HG03575 (cell line): ENCODE measurements at regions not wholly inside any gene's neighbourhood (a gene's known extent, or its start where the extent isn't known, plus 50 kb on each side); places are given as distances from the start of the nearest gene placed in this dataset.
"Not testable (repeated sequence)": the region's sequence is repeated elsewhere in the genome, so short reads cannot be mapped to it uniquely, and the experiment has no call there.

Experiments used
- ATAC-seq: cut with Tn5 transposase; IDR thresholded peaks from one replicate; pipeline ENCODE4 v1.9.1; 2021; ENCODE audit not compliant: unreplicated experiment, insufficient number of reproducible peaks, low FRiP score; ENCODE audit errors: extremely low read depth

GRCh38 chr12:73599268-73599667 is 938.4 kb upstream of the ATXN7L3B start:
- no peak for ATAC-seq

DNA sequence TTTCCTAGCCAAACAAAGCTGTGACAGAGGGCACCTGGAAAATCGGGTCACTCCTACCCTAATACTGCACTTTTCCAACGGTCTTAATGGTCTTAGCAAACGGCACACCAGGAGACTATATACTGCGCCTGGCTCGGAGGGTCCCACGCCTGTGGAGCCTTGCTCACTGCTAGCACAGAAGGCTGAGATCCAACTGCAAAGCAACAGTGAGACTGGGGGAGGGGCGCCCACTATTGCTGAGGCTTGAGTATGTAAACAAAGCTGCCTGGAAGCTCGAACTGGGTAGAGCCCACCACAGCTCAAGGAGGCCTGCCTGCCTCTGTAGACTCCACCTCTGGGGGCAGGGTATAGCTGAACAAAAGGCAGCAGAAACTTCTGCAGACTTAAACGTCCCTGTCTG is 931.7 kb upstream of the ATXN7L3B start:
- ATAC-seq: not testable (repeated sequence)

- ATAC-seq: no peak
These were observed 925.1 kb upstream of the ATXN7L3B start for GRCh38 chr12:73612551-73612950.

- ATAC-seq: no peak
These were observed 914.2 kb upstream of the ATXN7L3B start for GRCh38 chr12:73623421-73623820.

- no peak for ATAC-seq
These were observed 912.4 kb upstream of the ATXN7L3B start for GRCh38 chr12:73625226-73625625.

GRCh38 chr12:73629171-73629570 is 908.5 kb upstream of the ATXN7L3B start:
- ATAC-seq: no peak

GRCh38 chr12:73629893-73630831 is 907.5 kb upstream of the ATXN7L3B start:
- ATAC-seq: no peak

DNA sequence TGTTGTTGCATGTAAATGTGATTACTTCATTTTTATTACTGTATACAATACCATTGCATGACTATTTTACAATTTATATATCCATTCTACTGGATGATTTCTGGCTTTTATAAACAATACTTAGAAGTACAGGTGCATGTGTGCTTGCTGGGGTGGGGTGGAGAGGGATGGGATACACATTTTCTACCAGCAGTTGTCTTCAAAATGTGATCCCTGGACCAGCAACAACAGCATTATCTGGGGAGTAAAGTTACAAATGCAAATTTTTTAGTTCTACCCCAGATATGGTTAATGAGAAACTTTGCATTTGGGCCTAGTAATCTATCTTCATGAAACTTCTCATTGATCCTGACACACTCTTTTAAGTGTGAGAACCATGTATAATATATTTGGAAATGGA is 905.4 kb upstream of the ATXN7L3B start:
- ATAC-seq: no peak

DNA sequence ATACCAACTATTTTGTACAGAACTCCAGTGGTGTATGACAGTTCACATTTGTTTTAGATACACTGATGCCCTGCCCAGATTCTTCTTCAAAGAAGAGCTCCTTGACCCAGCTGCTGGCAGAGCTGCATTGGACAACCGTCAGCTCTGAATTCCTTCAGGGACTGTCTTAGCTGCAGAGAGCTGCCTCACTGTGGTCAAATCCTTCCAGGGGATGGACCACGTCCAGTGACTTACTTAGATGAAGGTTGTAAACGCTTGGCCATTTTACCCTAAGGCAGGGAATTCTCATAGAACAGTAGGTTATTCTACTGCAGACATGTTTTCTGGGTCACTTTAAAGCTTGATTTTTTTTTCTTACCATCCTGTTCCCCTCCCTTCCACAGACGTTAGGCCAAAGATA is 905.0 kb upstream of the ATXN7L3B start:
- ATAC-seq: no peak

GRCh38 chr12:73639397-73639796 is 898.2 kb upstream of the ATXN7L3B start:
- not testable (repeated sequence) for ATAC-seq

DNA sequence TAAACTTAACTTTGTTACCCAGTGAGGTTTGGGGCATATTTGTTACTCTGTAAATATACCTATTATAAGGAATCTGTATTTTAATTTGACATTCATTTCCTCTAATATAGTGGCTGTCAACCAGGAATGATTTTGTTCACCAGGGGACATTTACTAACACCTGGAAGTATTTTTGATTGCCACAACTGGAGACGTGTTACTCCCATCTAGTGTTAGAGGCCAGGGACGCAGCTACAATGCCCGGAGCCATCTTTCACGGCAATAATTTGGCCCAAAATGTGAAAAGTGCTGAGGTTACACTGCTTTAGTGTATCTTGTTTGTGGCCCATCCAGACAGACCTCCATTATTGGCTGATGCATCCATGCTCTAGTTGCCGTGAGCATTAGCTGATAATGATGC is 881.3 kb upstream of the ATXN7L3B start:
- ATAC-seq: no peak

DNA sequence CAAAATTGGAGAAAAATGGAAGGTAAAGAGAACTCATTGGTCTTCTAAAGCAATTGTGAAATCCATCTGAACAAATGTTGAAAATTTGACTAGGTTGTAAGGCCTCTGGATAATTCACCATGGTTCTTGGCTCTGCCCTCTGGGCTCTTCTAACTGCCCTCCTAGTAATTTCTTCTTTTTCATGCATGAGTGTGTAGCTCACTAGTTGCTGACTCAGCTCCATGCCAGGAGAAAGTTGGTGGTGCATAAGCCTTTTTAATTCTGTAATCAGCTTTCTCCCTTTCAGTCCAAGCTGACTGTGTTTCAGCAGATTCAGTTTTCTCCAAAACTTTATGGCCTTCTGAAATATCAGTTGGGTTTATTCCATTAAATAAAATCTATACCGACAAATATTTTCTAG is 877.8 kb upstream of the ATXN7L3B start:
- ATAC-seq: no peak

DNA sequence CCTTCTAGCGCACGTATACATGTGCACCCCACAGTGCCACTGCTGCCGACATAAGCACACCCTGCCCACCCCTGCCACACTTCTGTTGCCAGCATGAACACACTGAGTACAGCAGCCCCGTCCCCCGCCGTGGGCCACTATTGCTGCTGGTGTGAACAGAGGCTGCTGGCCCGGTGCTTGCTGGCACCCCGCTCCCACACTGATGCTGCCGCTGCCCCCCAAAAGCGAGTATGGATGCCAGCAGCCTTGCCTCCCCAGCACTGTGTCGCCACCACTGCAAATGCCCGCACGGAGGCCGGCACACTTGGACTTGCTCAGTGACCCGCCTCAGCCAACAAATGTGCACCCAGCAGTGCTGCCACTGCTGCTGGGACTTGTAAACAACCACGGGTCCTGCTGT is 872.4 kb upstream of the ATXN7L3B start:
- no peak for ATAC-seq

DNA sequence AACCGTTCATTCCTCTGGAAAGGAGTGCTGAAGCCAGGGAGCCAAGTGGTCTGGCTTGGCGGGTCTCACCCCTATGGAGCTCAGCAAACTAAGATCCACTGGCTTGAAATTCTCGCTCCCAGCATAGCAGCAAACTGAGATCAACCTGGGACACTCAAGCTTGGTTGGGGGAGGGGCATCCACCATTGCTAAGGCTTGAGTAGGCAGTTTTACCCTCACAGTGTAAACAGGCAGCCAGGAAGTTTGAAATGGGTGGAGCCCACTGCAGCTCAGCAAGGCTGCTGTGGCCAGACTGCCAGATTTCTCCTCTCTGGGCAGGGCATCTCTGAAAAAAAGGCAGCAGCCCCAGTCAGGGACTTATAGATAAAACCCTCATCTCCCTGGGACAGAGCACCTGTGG is 866.1 kb upstream of the ATXN7L3B start:
- not testable (repeated sequence) for ATAC-seq

- no peak for ATAC-seq
These were observed 859.9 kb upstream of the ATXN7L3B start for GRCh38 chr12:73677520-73678291.

- no peak for ATAC-seq
These were observed 859.3 kb upstream of the ATXN7L3B start for GRCh38 chr12:73678335-73678734.

- ATAC-seq: no peak
These were observed 838.3 kb upstream of the ATXN7L3B start for GRCh38 chr12:73699318-73699717.

GRCh38 chr12:73714655-73715054 is 823.0 kb upstream of the ATXN7L3B start:
- ATAC-seq: no peak

DNA sequence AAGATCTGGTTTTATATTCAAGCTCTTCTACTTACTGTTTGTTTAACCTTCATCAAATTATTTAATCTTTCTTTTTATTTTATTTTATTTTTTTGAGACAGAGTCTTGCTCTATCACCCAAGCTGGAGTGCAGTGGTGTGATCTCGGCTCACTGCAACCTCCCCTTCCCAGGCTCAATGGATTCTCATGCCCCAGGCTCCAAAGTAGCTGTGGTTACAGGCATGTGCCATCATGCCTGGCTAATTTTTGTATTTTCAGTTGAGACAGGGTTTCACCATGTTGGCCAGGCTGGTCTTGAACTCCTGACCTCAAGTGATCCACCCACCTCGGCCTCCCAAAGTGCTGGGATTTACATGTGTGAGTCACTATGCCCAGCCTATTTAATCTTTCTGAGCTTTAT is 821.5 kb upstream of the ATXN7L3B start:
- ATAC-seq: not testable (repeated sequence)

DNA sequence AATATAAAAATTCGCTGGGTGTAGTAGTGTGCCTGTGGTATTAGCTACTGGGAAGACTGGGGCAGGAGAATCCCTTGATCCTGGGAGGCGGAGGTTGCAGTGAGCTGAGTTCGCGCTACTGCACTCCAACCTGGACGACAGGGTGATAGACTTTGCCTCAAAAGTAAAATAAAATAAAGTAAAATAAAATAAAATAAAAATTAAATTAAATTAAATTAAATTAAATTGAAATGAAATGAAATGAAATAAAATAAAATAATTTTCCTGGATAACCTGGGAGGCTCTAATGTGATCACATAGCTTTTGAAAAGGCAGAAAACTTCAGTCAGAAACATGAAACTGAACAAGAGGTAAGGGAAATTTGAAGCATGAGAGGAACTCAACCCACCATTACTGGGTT is 818.4 kb upstream of the ATXN7L3B start:
- no peak for ATAC-seq
